SJCRH30 (cell line): ENCODE measurements at regions not wholly inside any gene's neighbourhood (a gene's known extent, or its start where the extent isn't known, plus 50 kb on each side); places are given as distances from the start of the nearest gene placed in this dataset.
A peak's percentile ranks its signal among the peaks of the same experiment; 100 is the strongest.
"Not testable (repeated sequence)": the region's sequence is repeated elsewhere in the genome, so short reads cannot be mapped to it uniquely, and the experiment has no call there.

Experiments
- DNase-seq, 2 experiments: peaks; one replicate each; pipeline ENCODE4 v3.0.0-alpha.2; 2015 to 2020
- H3K27ac ChIP-seq: fragments of 250-450 bp; sonication (Bioruptor Pico); 2 replicates; pipeline ENCODE4 v1.5.1; 2020; ENCODE audit warnings: mild to moderate bottlenecking, moderate library complexity
- H3K27me3 ChIP-seq: fragments of 250-450 bp; sonication (Bioruptor Pico); 2 replicates; pipeline ENCODE4 v1.5.1; 2020; ENCODE audit warnings: mild to moderate bottlenecking, moderate library complexity
- H3K36me3 ChIP-seq: fragments of 250-450 bp; sonication (Bioruptor Pico); 2 replicates; pipeline ENCODE4 v1.5.1; 2020; ENCODE audit warnings: mild to moderate bottlenecking, moderate library complexity
- H3K4me1 ChIP-seq: fragments of 250-450 bp; sonication (Bioruptor Pico); 2 replicates; pipeline ENCODE4 v1.5.1; 2020; ENCODE audit warnings: mild to moderate bottlenecking, moderate library complexity
- H3K4me3 ChIP-seq: fragments of 250-450 bp; sonication (Bioruptor Pico); 2 replicates; pipeline ENCODE4 v1.5.1; 2020; ENCODE audit warnings: mild to moderate bottlenecking, moderate library complexity
- H3K9me3 ChIP-seq: fragments of 250-450 bp; sonication (Bioruptor Pico); replicated peaks from 2 replicates; pipeline ENCODE4 v1.5.1; 2020; ENCODE audit warnings: mild to moderate bottlenecking, moderate library complexity

DNA sequence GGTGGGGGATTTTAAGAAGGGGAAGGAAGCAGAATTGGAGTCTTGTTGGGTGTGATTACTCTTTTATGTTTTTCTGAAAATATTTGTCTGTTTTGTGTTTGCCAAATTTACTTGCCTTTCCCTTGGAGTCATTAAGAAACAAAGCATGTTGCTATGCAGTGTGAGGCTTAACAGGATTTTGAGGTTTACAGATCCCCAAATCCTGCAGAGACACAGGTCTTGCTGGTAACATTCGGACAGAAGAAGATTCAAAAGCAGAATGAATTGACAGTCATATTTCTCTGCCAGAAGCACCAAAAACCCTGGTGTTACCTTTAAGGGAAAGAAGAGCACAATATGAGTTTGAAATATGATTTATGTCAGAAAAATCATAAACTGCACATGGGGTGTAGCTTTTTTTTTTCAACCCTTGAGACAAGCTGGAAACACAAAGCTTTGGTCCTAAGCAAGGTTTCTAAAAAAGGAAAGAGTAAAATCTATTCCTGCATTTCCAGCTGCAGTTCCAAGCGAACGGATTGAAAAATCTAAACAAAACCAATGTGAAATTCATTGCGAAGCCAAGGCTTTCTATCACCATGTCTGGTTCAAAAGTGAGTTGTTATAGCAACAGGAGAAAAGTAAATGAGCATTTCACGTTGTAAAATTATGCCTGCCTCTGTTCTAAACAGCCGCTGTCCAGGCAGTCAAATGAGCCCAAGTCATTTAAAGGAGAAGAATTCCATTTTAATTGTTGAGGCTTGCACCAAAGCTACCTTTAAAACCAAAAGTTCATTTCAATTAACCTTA, 358.9 kb upstream of the SASH1 start:
- H3K36me3 ChIP-seq: no peaks in the 10 kb centered on the region
- H3K27me3 ChIP-seq: no peaks in the 10 kb centered on the region
- DNase-seq: no peak
- no peak overlapping the region for H3K27ac ChIP-seq
- no peak overlapping the region for H3K4me3 ChIP-seq
- no peaks in the 10 kb centered on the region for H3K9me3 ChIP-seq
- H3K4me1 ChIP-seq: no peaks in the 10 kb centered on the region

DNA sequence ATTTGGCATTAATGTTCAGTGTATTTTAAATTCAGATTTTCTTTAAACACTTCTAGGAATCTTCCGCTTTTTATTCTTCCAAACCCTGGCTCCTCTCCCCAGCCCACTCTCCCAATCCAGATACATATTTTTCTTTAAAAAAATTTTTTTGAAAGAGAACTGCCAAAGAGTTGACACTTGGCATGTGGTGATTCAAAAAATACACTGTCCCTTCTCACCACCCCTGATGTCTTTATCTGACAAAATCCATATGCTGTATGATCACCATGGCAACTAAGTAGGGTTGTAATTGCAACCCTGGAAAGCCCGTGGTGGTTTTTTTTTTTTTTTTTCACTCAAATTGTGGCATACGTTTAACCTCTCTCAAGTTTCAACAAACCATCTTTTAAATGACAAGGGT, 355.8 kb upstream of the SASH1 start:
- no peaks in the 10 kb centered on the region for H3K4me1 ChIP-seq
- H3K36me3 ChIP-seq: no peaks in the 10 kb centered on the region
- no peak for DNase-seq
- no peak overlapping the region for H3K4me3 ChIP-seq
- no peaks in the 10 kb centered on the region for H3K27me3 ChIP-seq
- no peak overlapping the region for H3K27ac ChIP-seq
- H3K9me3 ChIP-seq: no peaks in the 10 kb centered on the region

DNA sequence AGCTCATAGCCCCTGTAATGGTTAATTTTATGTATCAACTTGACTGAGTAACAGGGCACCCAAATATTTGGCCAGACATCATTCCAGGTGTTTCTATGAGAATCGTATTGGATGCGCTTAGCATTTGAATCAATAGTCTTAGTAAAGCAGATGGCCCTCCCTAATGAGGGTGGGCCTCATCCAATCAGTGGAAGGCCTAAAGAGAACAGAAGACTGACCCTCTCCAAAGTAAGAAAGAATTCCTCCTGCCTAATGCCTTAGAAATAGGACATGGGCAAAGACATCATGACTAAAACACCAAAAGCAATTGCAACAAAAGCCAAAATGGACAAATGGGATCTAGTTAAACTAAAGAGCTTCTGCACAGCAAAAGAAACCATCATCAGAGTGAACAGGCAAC, 352.5 kb upstream of the SASH1 start:
- Histone ChIP-seq H3K27ac (no peak overlapping the region), H3K9me3 (no peaks in the 10 kb centered on the region), H3K4me3 (no peak overlapping the region), H3K4me1 (no peaks in the 10 kb centered on the region), H3K27me3 (no peaks in the 10 kb centered on the region), H3K36me3 (no peaks in the 10 kb centered on the region)
- DNase-seq: no peak

DNA sequence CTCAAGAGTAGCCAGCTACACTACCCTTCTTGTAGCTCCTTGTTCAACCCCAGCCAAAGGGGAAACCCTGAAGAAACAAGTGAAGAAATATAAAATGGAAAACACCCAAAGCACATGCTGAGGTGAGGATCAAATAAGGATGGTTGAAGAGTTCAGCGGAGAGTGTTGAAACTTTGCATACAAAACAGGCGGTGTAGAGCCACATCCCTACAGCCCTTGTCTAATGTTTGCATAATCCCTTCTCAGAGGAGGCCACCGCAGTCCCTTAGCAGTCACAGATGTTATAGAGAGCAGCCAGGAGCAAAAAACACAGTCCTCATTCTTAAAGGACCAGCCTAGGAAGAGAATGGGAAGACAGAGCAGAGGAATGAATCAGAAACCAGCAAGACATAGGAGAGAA, 350.7 kb upstream of the SASH1 start:
- no peaks in the 10 kb centered on the region for H3K36me3 ChIP-seq
- no peaks in the 10 kb centered on the region for H3K9me3 ChIP-seq
- DNase-seq: no peak
- H3K4me3 ChIP-seq: no peak overlapping the region
- H3K27me3 ChIP-seq: no peaks in the 10 kb centered on the region
- no peak overlapping the region for H3K27ac ChIP-seq
- H3K4me1 ChIP-seq: no peaks in the 10 kb centered on the region

DNA sequence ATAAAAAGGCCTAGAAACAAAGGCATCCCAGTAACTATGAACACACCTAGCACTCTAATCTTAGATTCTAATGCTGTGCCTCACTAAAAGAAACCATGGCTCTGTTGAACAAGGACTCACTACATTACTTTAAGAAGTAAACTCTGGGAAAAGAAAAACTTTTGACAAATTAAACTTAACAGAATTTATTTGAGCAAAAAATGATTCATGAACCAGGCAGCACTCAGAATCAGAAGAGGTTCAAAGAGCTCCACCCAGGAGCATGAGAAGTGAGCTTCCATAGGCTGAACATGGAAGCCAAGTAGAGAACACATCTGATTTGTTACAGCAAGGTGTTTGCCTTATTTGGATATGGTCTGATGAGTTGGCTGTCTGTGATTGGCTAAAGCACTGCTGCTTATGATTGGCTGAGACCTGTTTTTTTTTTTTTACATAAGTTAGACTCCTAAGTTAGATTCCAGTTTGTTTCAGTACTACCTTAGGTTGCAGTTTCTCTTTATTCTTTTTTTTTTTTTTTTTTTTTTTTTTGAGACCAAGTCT, 343.6 kb upstream of the SASH1 start:
- Histone ChIP-seq H3K9me3 (no peaks in the 10 kb centered on the region), H3K27me3 (no peaks in the 10 kb centered on the region), H3K36me3 (no peaks in the 10 kb centered on the region), H3K4me1 (peaks cover 18% of the 10 kb centered on the region), H3K4me3 (no peak overlapping the region), H3K27ac (no peak overlapping the region)
- DNase-seq: no peak

DNA sequence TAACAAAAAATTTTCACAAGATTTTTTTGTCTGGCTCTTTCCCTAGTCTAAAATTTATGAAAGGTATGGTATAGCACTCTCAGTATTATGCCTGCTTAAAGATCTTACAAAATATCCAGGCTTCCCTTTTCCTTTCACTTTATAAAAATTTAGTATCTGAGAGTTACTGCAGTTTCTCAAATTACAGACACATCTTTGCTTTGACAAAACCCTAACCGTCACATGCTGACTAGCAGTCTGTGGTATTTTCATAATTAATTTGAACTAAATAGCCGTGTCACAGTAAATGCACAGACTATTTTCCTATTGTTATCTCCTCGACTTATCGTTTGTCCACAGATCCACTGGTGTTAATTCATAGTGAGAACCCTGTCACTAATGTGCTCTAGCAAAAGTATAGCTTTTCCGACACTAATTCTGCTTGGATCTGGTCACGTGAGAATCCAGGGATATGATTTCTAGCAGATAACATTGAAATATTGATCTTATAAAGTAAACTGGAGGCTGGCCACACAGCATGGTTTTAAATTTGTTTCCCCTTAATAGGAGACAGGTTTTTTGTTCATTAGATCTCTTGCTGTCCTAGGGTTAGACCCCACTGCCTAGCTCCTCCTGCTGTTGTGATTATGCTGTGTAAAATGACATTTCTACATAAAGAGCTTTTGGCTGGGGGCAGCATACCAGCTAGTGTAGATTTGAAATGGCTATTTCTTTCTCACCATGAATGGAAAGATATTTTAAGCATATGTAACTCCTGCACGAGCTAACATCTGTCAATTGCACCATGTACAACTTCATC, 340.6 kb upstream of the SASH1 start:
- H3K36me3 ChIP-seq: no peaks in the 10 kb centered on the region
- peaks cover 18% of the 10 kb centered on the region for H3K4me1 ChIP-seq
- H3K9me3 ChIP-seq: peaks cover 6% of the 10 kb centered on the region; the same call in 1 of the 2 replicates
- peak; percentile 43 to 62 for DNase-seq
- H3K27me3 ChIP-seq: no peaks in the 10 kb centered on the region
- peak overlapping the region; percentile 51 for H3K27ac ChIP-seq
- H3K4me3 ChIP-seq: peak overlapping the region; percentile 40

DNA sequence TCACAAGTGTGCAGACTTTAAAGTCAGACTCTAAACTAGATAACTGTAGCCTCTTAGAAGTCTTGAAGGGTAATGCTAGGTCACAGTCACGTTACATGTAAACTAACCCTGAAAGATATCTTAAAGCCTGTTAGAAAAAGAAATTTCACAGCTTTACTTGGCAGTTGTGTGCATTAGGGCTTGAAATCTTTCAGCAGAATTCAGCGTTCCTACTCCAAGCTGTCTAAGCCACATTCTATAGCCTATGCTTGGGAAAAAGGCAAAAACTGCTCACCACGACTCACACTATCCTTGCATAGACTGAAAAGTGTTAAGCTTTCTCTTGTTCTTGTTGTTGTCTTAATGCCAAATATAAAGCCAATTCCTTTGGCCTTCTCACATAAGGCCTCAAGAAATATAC, 338.0 kb upstream of the SASH1 start:
- Histone ChIP-seq H3K9me3 (peaks cover 6% of the 10 kb centered on the region; the same call in 1 of the 2 replicates), H3K4me1 (peaks cover 18% of the 10 kb centered on the region), H3K27me3 (no peaks in the 10 kb centered on the region), H3K36me3 (no peaks in the 10 kb centered on the region), H3K27ac (no peak overlapping the region), H3K4me3 (no peak overlapping the region)
- DNase-seq: no peak

DNA sequence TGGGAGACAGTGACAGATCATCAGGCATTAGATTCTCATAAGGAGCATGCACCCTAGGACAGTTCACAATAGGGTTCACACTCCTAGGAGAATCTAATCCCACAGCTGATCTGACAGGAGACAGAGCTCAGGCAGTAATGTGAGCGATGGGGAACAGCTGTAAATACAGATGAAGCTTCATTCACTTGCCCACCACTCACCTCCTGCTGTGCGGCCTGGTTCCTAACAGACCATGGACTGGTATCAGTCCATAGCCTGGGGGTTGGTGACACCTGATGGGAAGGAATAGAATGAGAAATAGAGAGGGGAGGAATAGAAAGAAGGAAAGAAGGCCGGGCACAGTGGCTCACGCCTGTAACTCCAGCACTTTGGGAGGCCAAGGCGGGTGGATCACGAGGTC, 336.8 kb upstream of the SASH1 start:
- no peak overlapping the region for H3K4me3 ChIP-seq
- H3K27ac ChIP-seq: no peak overlapping the region
- no peaks in the 10 kb centered on the region for H3K27me3 ChIP-seq
- peaks cover 9% of the 10 kb centered on the region for H3K9me3 ChIP-seq
- DNase-seq: peak; percentile 73 to 74
- H3K36me3 ChIP-seq: no peaks in the 10 kb centered on the region
- H3K4me1 ChIP-seq: peaks cover 18% of the 10 kb centered on the region

DNA sequence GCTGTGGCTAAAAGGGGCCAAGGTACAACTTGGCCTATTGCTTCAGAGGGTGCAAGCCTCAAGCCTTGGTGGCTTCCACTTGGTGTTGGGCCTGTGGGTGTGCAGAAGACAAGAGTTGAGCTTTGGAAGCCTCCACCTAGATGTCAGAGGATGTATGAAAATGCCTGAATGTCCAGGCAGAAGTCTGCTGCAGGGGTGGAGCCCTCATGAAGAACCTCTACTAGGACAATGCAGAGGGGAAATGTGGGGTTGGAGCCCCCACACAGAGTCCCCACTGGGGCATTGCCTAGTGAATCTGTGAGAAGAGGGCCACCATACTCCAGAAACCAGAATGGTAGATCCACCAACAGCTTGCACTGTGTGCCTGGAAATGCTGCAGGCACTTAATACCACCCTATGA, 332.1 kb upstream of the SASH1 start:
- peaks cover 11% of the 10 kb centered on the region for H3K9me3 ChIP-seq
- not testable (repeated sequence) for DNase-seq, H3K27me3 ChIP-seq, H3K36me3 ChIP-seq, H3K4me3 ChIP-seq, H3K27ac ChIP-seq, H3K4me1 ChIP-seq

- no peak overlapping the region for H3K27ac ChIP-seq
- peaks cover 3% of the 10 kb centered on the region; the same call in 1 of the 2 replicates for H3K9me3 ChIP-seq
- no peak overlapping the region for H3K4me3 ChIP-seq
- no peaks in the 10 kb centered on the region for H3K27me3 ChIP-seq
- no peak for DNase-seq
- peaks cover 2% of the 10 kb centered on the region; the same call in 1 of the 2 replicates for H3K4me1 ChIP-seq
- no peaks in the 10 kb centered on the region for H3K36me3 ChIP-seq
Measured at GRCh38 chr6:148016013-148016412, 326.6 kb upstream of the SASH1 start.

- H3K36me3 ChIP-seq: no peaks in the 10 kb centered on the region
- DNase-seq: no peak
- no peak overlapping the region for H3K4me3 ChIP-seq
- no peak overlapping the region for H3K27ac ChIP-seq
- H3K27me3 ChIP-seq: no peaks in the 10 kb centered on the region
- H3K4me1 ChIP-seq: peaks cover 6% of the 10 kb centered on the region; the same call in 1 of the 2 replicates
- peaks cover 7% of the 10 kb centered on the region for H3K9me3 ChIP-seq
Measured at GRCh38 chr6:148021165-148021564, 321.5 kb upstream of the SASH1 start.

DNA sequence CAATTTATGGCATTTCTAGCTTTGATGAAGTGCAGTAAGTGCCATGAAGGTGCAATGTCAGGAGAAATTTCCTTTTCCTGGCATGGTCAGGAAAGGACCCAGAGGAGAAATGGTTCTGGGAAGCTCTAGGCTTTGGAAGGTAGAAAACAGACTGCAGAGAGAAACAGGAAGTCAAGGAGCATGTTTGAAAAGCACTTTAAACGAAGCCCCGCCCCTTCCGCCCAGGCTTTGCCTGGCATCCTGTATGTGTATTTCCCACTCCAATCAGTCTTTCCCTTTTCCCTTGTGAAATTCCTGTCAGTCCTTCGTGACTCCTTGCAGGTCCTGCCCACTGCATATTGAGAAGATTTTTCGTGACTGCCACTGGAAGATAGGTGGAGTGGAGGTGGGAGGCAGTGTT, 320.9 kb upstream of the SASH1 start:
- peaks cover 7% of the 10 kb centered on the region for H3K9me3 ChIP-seq
- H3K4me3 ChIP-seq: no peak overlapping the region
- H3K27me3 ChIP-seq: no peaks in the 10 kb centered on the region
- H3K27ac ChIP-seq: no peak overlapping the region
- DNase-seq: no peak
- H3K36me3 ChIP-seq: no peaks in the 10 kb centered on the region
- H3K4me1 ChIP-seq: peaks cover 6% of the 10 kb centered on the region; the same call in 1 of the 2 replicates

DNA sequence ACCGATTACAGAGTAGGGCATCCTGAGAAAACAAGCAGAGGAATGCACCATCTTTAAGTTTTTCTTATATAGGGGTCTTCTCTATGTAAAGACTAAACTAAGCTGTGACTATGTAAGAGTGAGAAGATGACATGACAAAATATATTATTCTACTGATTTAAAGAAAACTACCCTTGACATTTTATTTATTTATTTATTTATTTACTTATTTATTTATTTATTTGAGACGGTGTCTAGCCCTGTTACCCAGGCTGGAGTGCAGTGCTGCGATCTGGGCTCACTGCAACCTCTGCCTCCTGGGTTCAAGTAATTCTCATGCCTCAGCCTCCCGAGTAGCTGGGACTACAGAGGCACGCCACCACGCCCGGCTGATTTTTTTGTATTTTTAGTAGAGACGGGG, 320.4 kb upstream of the SASH1 start:
- H3K36me3 ChIP-seq, H3K27ac ChIP-seq, H3K4me1 ChIP-seq, H3K9me3 ChIP-seq, H3K4me3 ChIP-seq, DNase-seq, H3K27me3 ChIP-seq: not testable (repeated sequence)

GRCh38 chr6:148027201-148027600, 315.4 kb upstream of the SASH1 start:
- Histone ChIP-seq H3K4me3 (no peak overlapping the region), H3K27me3 (no peaks in the 10 kb centered on the region), H3K36me3 (no peaks in the 10 kb centered on the region), H3K27ac (no peak overlapping the region), H3K9me3 (peaks cover 7% of the 10 kb centered on the region; the same call in 1 of the 2 replicates), H3K4me1 (no peaks in the 10 kb centered on the region)
- DNase-seq: no peak

- no peak overlapping the region for H3K27ac ChIP-seq
- no peaks in the 10 kb centered on the region for H3K36me3 ChIP-seq
- no peaks in the 10 kb centered on the region for H3K4me1 ChIP-seq
- no peaks in the 10 kb centered on the region for H3K9me3 ChIP-seq
- no peak overlapping the region for H3K4me3 ChIP-seq
- DNase-seq: no peak
- H3K27me3 ChIP-seq: no peaks in the 10 kb centered on the region
Measured at GRCh38 chr6:148035806-148036390, 306.7 kb upstream of the SASH1 start.
